GM10266 (cell line): ENCODE measurements at regions not wholly inside any gene's neighbourhood (a gene's known extent, or its start where the extent isn't known, plus 50 kb on each side); places are given as distances from the start of the nearest gene placed in this dataset.

ENCODE experiments used
- DNase-seq: peaks from one replicate; pipeline ENCODE4 v3.0.0; 2012; ENCODE audit errors: extremely low spot score
- CTCF ChIP-seq: IDR thresholded peaks from 2 replicates; pipeline ENCODE4 v1.5.1; 2012; ENCODE audit warnings: mild to moderate bottlenecking, low read depth; ENCODE audit not compliant: control insufficient read depth, insufficient read depth; ENCODE audit errors: missing control alignments

DNA sequence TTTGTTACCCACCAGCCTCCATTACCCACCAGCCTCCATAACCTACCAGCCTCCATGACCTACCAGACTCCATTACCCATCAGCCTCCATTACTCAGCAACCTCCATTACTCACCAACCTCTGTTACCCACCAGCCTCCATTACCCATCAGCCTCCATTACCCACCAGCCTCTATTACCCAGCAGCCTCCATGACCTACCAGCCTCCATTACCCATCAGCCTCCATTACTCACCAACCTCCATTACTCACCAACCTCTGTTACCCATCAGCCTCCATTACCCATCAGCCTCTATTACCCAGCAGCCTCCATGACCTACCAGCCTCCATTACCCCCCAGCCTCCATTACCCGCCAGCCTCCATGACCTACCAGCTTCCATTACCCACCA lies 133.3 kb upstream of the HS6ST1 start:
- no peak for DNase-seq
- no peak for TF ChIP-seq CTCF

DNA sequence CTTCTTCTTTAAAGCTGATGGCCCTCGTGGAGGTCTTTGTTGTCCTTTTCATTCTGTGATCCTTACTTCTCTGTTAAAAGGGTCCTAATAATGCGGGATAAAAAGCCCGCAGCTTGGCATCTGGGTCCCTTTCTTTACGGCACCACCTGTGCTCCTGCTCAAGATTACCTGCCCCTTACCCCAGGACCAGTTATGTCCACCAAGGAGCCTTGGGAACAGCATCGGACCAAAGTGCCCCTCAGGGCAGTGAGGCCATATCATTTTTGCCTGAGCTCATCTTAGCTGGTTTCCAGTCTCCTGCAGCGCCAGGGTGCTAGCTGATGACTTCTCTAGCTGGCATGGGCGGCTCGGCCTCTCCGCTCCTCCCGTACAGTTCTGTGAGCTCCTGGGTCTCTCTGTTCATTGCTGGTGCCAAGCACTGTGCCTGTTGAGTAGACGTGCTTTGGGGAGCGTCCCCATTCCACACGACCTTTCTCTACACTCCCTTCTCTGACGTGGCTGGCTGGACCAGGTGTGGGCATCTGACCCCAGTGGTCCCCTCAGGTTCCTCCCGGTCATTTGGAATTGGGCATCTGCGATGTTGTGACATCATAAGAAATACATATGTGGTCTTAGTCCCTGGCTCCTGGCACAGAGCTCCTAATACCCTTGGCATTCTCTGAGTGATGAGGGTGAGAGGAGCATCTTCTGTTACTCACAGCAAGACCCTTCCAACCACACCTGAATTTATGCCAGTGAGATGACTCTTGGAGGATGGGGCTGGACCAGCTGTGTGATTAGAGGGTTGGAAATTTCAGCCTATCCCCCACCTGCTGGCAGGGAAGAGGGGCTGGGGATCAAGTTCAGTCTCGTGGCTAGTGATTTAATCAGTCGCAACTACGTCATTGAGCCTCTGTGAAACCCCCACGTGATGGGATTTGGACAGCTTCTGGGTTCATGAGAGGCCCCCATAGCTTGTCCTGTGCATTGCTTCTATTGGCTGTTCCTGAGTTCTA lies 134.2 kb upstream of the HS6ST1 start:
- no peak for DNase-seq
- no peak for TF ChIP-seq CTCF

GRCh38 chr2:128454980-128455720 lies 136.5 kb upstream of the HS6ST1 start:
- no peak for DNase-seq
- no peak for TF ChIP-seq CTCF

DNA sequence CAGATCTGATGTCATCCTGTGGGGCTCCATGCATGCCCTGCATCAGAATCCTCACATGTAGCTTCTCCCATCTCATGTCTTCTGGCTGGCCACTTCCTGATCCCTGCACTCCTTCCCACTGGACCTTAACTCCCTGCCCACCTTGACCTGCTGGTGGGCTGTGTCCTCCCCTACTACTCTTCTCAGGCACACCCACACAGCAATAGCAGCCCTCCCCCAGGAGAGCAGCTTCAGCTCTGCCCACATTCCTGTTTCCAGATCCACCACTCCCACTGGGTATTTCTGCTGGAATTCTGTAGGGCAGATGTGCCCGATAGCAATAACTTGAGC lies 137.0 kb upstream of the HS6ST1 start:
- DNase-seq, result no peak

DNA sequence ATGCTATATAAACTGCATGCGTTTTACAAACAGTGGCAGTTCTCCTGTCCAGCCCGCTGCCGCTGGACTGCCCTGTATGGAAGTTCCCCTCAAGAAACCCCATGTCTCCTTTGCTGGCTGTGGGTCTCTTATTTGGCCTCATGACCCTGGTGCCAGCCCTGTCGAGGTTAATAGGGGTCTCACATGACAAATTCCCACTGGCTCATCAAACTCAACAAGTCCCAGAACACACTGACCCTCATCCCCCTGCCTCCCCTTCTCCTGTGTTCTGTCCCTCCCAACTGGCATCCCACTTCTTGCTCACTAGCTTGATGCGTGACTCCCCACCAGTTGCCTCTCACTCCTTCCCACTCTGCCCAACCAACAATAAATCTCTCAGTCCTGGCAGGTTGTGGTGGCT lies 137.6 kb upstream of the HS6ST1 start:
- DNase-seq, result no peak
- TF ChIP-seq CTCF, result no peak

More for the DNA sequence above, 137.0 kb upstream of the HS6ST1 start:
- TF ChIP-seq CTCF, result no peak

DNA sequence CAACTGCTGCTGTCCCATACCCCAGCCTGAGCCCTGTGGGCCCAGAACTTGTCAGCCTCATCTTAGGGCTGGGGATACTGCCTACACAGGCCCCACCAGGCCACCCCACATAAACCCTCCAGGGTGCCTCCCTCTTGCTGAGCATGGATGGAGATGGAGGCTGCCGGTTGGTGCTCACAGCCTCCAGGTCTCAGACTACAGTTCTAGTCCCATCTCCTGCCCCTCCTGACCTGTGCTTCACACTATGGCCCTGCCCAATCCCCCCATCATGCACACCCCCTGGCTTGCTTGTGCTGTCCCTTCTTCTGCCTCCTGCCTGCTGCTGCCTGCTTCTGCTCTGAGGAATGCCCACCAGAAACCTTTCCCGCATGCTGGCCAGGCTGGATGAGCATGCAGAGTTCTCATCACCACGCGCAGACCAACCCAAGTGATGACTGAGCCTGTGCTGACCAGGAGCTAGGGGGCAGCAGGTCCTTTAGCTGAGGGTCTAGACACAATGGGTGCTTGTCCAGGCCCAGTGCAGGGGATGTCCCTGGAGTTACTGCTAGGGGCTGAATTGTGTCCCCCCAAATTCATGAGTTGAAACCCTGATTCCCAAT lies 138.4 kb upstream of the HS6ST1 start:
- TF ChIP-seq CTCF, result peak; percentile 1
- DNase-seq, result no peak

GRCh38 chr2:128457716-128458115 lies 139.0 kb upstream of the HS6ST1 start:
- TF ChIP-seq CTCF, result no peak
- no peak for DNase-seq
